ENCODE measurements at regions not wholly inside any gene's neighbourhood (a gene's known extent, or its start where the extent isn't known, plus 50 kb on each side); places are given as distances from the start of the nearest gene placed in this dataset.

GRCh38 chr3:66602691-66603090, 101.9 kb upstream of the LRIG1 start:
- no peak for DNase-seq (ENCODE audit: low spot score)
- TF ChIP-seq CTCF (IDR thresholded peaks at IDR 0.05) = no peak
- Histone ChIP-seq H3K4me3 (no peak overlapping the region), H3K27ac (no peak overlapping the region)

- Histone ChIP-seq H3K4me3 (no peak overlapping the region), H3K27ac (no peak overlapping the region)
- no peak for TF ChIP-seq CTCF (IDR thresholded peaks at IDR 0.05)
- no peak for DNase-seq (ENCODE audit: low spot score)
These were observed 102.4 kb upstream of the LRIG1 start for GRCh38 chr3:66603151-66603611.

- no peak for DNase-seq (ENCODE audit: low spot score)
- Histone ChIP-seq H3K4me3 (no peak overlapping the region), H3K27ac (no peak overlapping the region)
- TF ChIP-seq CTCF (IDR thresholded peaks at IDR 0.05) = no peak
These were observed 103.7 kb upstream of the LRIG1 start for GRCh38 chr3:66604481-66604880.

- TF ChIP-seq CTCF (IDR thresholded peaks at IDR 0.05) = no peak
- Histone ChIP-seq H3K4me3 (no peak overlapping the region), H3K27ac (no peak overlapping the region)
- DNase-seq (ENCODE audit: low spot score) = no peak
These were observed 105.3 kb upstream of the LRIG1 start for GRCh38 chr3:66606126-66606525.

GRCh38 chr3:66606868-66607267, 106.0 kb upstream of the LRIG1 start:
- DNase-seq (ENCODE audit: low spot score) = no peak
- TF ChIP-seq CTCF (IDR thresholded peaks at IDR 0.05) = no peak
- Histone ChIP-seq H3K4me3 (no peak overlapping the region), H3K27ac (no peak overlapping the region)

GRCh38 chr3:66609660-66610561, 109.1 kb upstream of the LRIG1 start:
- Histone ChIP-seq H3K4me3 (no peak overlapping the region), H3K27ac (no peak overlapping the region)
- TF ChIP-seq CTCF (IDR thresholded peaks at IDR 0.05) = no peak
- no peak for DNase-seq (ENCODE audit: low spot score)

- no peak overlapping the region for H3K4me3 ChIP-seq
- H3K27ac ChIP-seq = no peak overlapping the region
- no peak for TF ChIP-seq CTCF (IDR thresholded peaks at IDR 0.05)
- no peak for DNase-seq (ENCODE audit: low spot score)
These were observed 109.7 kb upstream of the LRIG1 start for GRCh38 chr3:66610562-66610909.
